H9 (cell line): ENCODE measurements at regions not wholly inside any gene's neighbourhood (a gene's known extent, or its start where the extent isn't known, plus 50 kb on each side); places are given as distances from the start of the nearest gene placed in this dataset.

Experiments used
- DNase-seq: peaks from one replicate; pipeline ENCODE4 v3.0.0-alpha.2; 2017
- H2AFZ ChIP-seq: one replicate; pipeline ENCODE4 v1.6.1; 2013; ENCODE audit warnings: mild to moderate bottlenecking, low read length, control low read depth, moderate library complexity
- H2AK5ac ChIP-seq: 2 replicates; pipeline ENCODE4 v1.6.1; 2013; ENCODE audit warnings: low read length, control low read depth, mixed read lengths; ENCODE audit not compliant: insufficient read length
- H2BK120ac ChIP-seq: one replicate; pipeline ENCODE4 v1.6.1; 2013; ENCODE audit warnings: low read depth, mild to moderate bottlenecking, low read length, control low read depth, inconsistent platforms; ENCODE audit not compliant: poor library complexity, severe bottlenecking
- H2BK12ac ChIP-seq: 2 replicates; pipeline ENCODE4 v1.6.1; 2013; ENCODE audit warnings: low read length, control low read depth, mixed read lengths, low read depth; ENCODE audit not compliant: insufficient read length
- H2BK15ac ChIP-seq: 2 replicates; pipeline ENCODE4 v1.6.1; 2013; ENCODE audit warnings: low read depth, low read length, control low read depth
- H2BK20ac ChIP-seq: one replicate; pipeline ENCODE4 v1.6.1; 2013; ENCODE audit warnings: low read depth, mild to moderate bottlenecking, low read length, control low read depth, inconsistent platforms; ENCODE audit not compliant: poor library complexity, severe bottlenecking
- H2BK5ac ChIP-seq: 2 replicates; pipeline ENCODE4 v1.6.1; 2013; ENCODE audit warnings: low read length, control low read depth, mixed read lengths; ENCODE audit not compliant: insufficient read length
- H3K14ac ChIP-seq: 2 replicates; pipeline ENCODE4 v1.6.1; 2013; ENCODE audit warnings: low read length, control low read depth; ENCODE audit not compliant: insufficient read depth
- H3K18ac ChIP-seq: 2 replicates; pipeline ENCODE4 v1.6.1; 2013; ENCODE audit warnings: low read depth, mild to moderate bottlenecking, mixed read lengths, low read length, control low read depth; ENCODE audit not compliant: insufficient read length
- H3K23ac ChIP-seq: 2 replicates; pipeline ENCODE4 v1.6.1; 2013; ENCODE audit warnings: low read length, control low read depth, mixed read lengths, low read depth; ENCODE audit not compliant: insufficient read length
- H3K23me2 ChIP-seq: 2 replicates; pipeline ENCODE4 v1.6.1; 2013; ENCODE audit warnings: low read depth, mild to moderate bottlenecking, mixed read lengths, low read length, control low read depth; ENCODE audit not compliant: insufficient read length, poor library complexity, severe bottlenecking
- H3K27ac ChIP-seq: 2 replicates; pipeline ENCODE4 v1.5.1; 2013; ENCODE audit warnings: low read length, control low read depth, mixed read lengths, low read depth; ENCODE audit not compliant: insufficient read length
- H3K27me3 ChIP-seq: 2 replicates; pipeline ENCODE4 v1.6.1; 2013; ENCODE audit warnings: low read length, control low read depth, inconsistent platforms; ENCODE audit not compliant: insufficient read depth
- H3K4ac ChIP-seq: 2 replicates; pipeline ENCODE4 v1.6.1; 2013; ENCODE audit warnings: low read depth, mild to moderate bottlenecking, control low read depth, inconsistent platforms, low read length, moderate library complexity
- H3K4me1 ChIP-seq: 2 replicates; pipeline ENCODE4 v1.6.1; 2013; ENCODE audit warnings: low read length, control low read depth, inconsistent platforms; ENCODE audit not compliant: insufficient read depth
- H3K4me2 ChIP-seq: 2 replicates; pipeline ENCODE4 v1.6.1; 2013; ENCODE audit warnings: low read length, control low read depth, mixed read lengths; ENCODE audit not compliant: insufficient read length, insufficient read depth
- H3K56ac ChIP-seq: 2 replicates; pipeline ENCODE4 v1.6.1; 2013; ENCODE audit warnings: low read depth, mild to moderate bottlenecking, mixed read lengths, low read length, control low read depth; ENCODE audit not compliant: insufficient read length
- H3K79me1 ChIP-seq: 2 replicates; pipeline ENCODE4 v1.6.1; 2013; ENCODE audit warnings: low read depth, mild to moderate bottlenecking, moderate library complexity, low read length, control low read depth, inconsistent platforms; ENCODE audit not compliant: insufficient read depth, poor library complexity, severe bottlenecking
- H3K79me2 ChIP-seq: 2 replicates; pipeline ENCODE4 v1.6.1; 2013; ENCODE audit warnings: low read length, control low read depth, inconsistent platforms; ENCODE audit not compliant: insufficient read depth
- H3K9ac ChIP-seq: 2 replicates; pipeline ENCODE4 v1.6.1; 2013; ENCODE audit warnings: low read length, control low read depth, mixed read lengths; ENCODE audit not compliant: insufficient read length; ENCODE audit errors: extremely low read depth
- H3K9me3 ChIP-seq: one replicate; pipeline ENCODE4 v1.6.1; 2013; ENCODE audit warnings: low read depth, low read length, inconsistent platforms; ENCODE audit not compliant: control insufficient read depth
- H3T11ph ChIP-seq: one replicate; pipeline ENCODE4 v1.6.1; 2013; ENCODE audit warnings: mild to moderate bottlenecking, low read length, control low read depth, inconsistent platforms
- H4K20me1 ChIP-seq: one replicate; pipeline ENCODE4 v1.6.1; 2013; ENCODE audit not compliant: control insufficient read depth, insufficient read length, insufficient read depth
- H4K5ac ChIP-seq: 2 replicates; pipeline ENCODE4 v1.6.1; 2013; ENCODE audit warnings: low read depth, mild to moderate bottlenecking, mixed read lengths, low read length, control low read depth; ENCODE audit not compliant: insufficient read length
- H4K8ac ChIP-seq: replicated peaks from 2 replicates; pipeline ENCODE4 v1.6.1; 2013; ENCODE audit warnings: low read length, control low read depth, mixed read lengths, low read depth; ENCODE audit not compliant: insufficient read length
- H4K91ac ChIP-seq: 2 replicates; pipeline ENCODE4 v1.6.1; 2013; ENCODE audit warnings: low read depth, mild to moderate bottlenecking, moderate library complexity, mixed read lengths, low read length, control low read depth; ENCODE audit not compliant: insufficient read length
- H3K27ac Mint-ChIP-seq, 3 experiments: 2 replicates in 2 of 3; 3 replicates in 1 of 3; pipeline ENCODE4 v1.8.0; 2020 to 2021; ENCODE audit warnings: mixed read lengths in 3 of 3, mild to moderate bottlenecking in 1 of 3, moderate library complexity in 1 of 3
- H3K27me3 Mint-ChIP-seq: 2 replicates; pipeline ENCODE4 v1.8.0; 2021; ENCODE audit warnings: low read depth, mild to moderate bottlenecking, moderate library complexity, mixed read lengths
- H3K36me3 Mint-ChIP-seq, 3 experiments: 2 replicates in 2 of 3; 3 replicates in 1 of 3; pipeline ENCODE4 v1.8.0; 2020 to 2021; ENCODE audit warnings: low read depth in 3 of 3, mixed read lengths in 3 of 3; ENCODE audit not compliant: insufficient read depth in 1 of 3
- H3K4me1 Mint-ChIP-seq, 2 experiments: 2 replicates each; pipeline ENCODE4 v1.8.0; 2020; ENCODE audit warnings: mixed read lengths in 2 of 2
- H3K4me3 Mint-ChIP-seq, 2 experiments: 2 replicates in 1 of 2; 3 replicates in 1 of 2; pipeline ENCODE4 v1.8.0; 2020 to 2021; ENCODE audit warnings: mild to moderate bottlenecking in 2 of 2, mixed read lengths in 2 of 2, moderate library complexity in 1 of 2
- H3K9me3 Mint-ChIP-seq, 2 experiments: 2 replicates in 1 of 2; 3 replicates in 1 of 2; pipeline ENCODE4 v1.8.0; 2020; ENCODE audit warnings: mild to moderate bottlenecking in 2 of 2, mixed read lengths in 2 of 2, moderate library complexity in 1 of 2
- WGBS: extraction: QIAGEN DNeasy Blood & Tissue Kit; methylation state at CpG from one replicate; pipeline ENCODE4 v1.1.7; 2013; ENCODE audit warnings: missing lambda C conversion rate, low lambda C conversion rate, mixed read lengths; ENCODE audit not compliant: insufficient read length; ENCODE audit errors: extremely low coverage; 5-methylcytosine and 5-hydroxymethylcytosine counted together
- TF ChIP-seq, protein P1 (sequence below): fragments of 200-600 bp; sonication (generic); conservative IDR thresholded peaks from 3 replicates; pipeline ENCODE4 v1.8.0; 2021; ENCODE audit warnings: antibody characterized with exemption, mild to moderate bottlenecking

DNA sequence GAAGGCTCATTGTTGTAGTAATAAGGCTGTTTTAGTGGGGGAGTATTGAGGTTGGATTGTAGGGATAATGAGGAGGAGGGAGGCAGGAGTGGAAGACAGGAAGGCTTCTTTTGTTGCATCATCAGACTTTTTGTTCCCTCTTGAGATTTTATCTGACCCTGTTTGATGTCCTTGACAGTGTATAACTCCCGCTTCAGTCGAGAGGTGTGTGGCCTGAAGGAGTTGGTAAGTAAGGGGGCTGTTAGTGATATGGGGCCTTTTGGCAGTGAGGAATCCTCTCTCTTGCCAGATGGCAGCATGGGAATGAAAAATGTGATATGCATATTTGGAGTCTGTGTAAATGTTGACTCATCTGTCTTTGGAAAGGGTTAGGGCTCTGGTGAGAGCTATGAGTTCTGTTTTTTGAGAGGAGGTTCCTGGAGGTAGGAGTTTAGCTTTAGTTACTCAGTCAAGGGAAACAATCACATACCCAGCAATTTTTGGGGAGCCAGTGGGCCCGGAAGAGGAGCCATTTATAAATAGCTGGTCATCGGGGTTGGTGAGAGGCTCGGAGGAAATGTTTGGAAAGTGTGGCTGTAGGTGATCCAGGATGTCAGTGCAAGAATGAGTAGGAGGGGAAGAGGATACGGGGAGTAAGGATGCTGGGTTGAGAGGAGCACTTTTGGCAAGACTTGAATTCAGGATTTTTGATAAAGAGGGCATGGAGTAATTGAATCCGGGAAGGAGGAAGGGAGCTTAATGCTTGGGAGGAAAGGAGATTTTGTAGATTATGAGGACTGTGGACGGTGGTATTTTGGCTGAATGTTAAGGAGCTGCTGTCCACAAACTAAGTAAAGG lies 136.7 kb upstream of the ETV3 start:
- Histone ChIP-seq H3K23ac (no peak overlapping the region), H3K18ac (no peak overlapping the region), H4K91ac (no peak overlapping the region), H3K9ac (no peak overlapping the region), H3T11ph (no peak overlapping the region), H3K4ac (no peak overlapping the region), H3K79me2 (no peaks in the 10 kb centered on the region), H2AFZ (no peak overlapping the region), H2BK12ac (no peak overlapping the region), H2BK20ac (no peak overlapping the region), H4K5ac (no peak overlapping the region), H4K8ac (no peak overlapping the region), H4K20me1 (no peaks in the 10 kb centered on the region), H2AK5ac (no peak overlapping the region), H3K14ac (no peak overlapping the region), H3K27ac (no peak overlapping the region), H3K56ac (no peak overlapping the region), H2BK5ac (no peak overlapping the region), H3K27me3 (peaks cover 5% of the 10 kb centered on the region; the same call in 1 of the 2 replicates), H3K4me2 (no peak overlapping the region), H3K9me3 (no peaks in the 10 kb centered on the region), H3K4me1 (no peaks in the 10 kb centered on the region; the same call in 1 of the 2 replicates), H2BK15ac (no peak overlapping the region), H3K23me2 (no peaks in the 10 kb centered on the region), H2BK120ac (no peak overlapping the region), H3K79me1 (no peaks in the 10 kb centered on the region)
- Mint-ChIP-seq H3K27me3 (peaks cover 16% of the 10 kb centered on the region), H3K27ac (no peak overlapping the region), H3K4me1 (no peaks in the 10 kb centered on the region; a peak in 1 of 4 replicates), H3K4me3 (no peak overlapping the region), H3K36me3 (no peaks in the 10 kb centered on the region), H3K9me3 (no peaks in the 10 kb centered on the region)
- TF ChIP-seq, protein P1, sequence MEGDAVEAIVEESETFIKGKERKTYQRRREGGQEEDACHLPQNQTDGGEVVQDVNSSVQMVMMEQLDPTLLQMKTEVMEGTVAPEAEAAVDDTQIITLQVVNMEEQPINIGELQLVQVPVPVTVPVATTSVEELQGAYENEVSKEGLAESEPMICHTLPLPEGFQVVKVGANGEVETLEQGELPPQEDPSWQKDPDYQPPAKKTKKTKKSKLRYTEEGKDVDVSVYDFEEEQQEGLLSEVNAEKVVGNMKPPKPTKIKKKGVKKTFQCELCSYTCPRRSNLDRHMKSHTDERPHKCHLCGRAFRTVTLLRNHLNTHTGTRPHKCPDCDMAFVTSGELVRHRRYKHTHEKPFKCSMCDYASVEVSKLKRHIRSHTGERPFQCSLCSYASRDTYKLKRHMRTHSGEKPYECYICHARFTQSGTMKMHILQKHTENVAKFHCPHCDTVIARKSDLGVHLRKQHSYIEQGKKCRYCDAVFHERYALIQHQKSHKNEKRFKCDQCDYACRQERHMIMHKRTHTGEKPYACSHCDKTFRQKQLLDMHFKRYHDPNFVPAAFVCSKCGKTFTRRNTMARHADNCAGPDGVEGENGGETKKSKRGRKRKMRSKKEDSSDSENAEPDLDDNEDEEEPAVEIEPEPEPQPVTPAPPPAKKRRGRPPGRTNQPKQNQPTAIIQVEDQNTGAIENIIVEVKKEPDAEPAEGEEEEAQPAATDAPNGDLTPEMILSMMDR, result no peak
- WGBS, result 100% methylated on average over 1 of the region's 8 CpGs
- DNase-seq, result no peak
